OCI-M1 (cell line): ENCODE measurements at regions not wholly inside any gene's neighbourhood (a gene's known extent, or its start where the extent isn't known, plus 50 kb on each side); places are given as distances from the start of the nearest gene placed in this dataset.
"Not testable (repeated sequence)": the region's sequence is repeated elsewhere in the genome, so short reads cannot be mapped to it uniquely, and the experiment has no call there.

Source experiments
- DNase-seq: peaks from one replicate; lab custom pipeline; 2025; lab: John Stamatoyannopoulos, UW

GRCh38 chr2:236632295-236633218 lies 62.9 kb downstream of the ACKR3 start:
- DNase-seq: no peak

- no peak for DNase-seq
Measured at GRCh38 chr2:236633219-236633570, 63.6 kb downstream of the ACKR3 start.

DNA sequence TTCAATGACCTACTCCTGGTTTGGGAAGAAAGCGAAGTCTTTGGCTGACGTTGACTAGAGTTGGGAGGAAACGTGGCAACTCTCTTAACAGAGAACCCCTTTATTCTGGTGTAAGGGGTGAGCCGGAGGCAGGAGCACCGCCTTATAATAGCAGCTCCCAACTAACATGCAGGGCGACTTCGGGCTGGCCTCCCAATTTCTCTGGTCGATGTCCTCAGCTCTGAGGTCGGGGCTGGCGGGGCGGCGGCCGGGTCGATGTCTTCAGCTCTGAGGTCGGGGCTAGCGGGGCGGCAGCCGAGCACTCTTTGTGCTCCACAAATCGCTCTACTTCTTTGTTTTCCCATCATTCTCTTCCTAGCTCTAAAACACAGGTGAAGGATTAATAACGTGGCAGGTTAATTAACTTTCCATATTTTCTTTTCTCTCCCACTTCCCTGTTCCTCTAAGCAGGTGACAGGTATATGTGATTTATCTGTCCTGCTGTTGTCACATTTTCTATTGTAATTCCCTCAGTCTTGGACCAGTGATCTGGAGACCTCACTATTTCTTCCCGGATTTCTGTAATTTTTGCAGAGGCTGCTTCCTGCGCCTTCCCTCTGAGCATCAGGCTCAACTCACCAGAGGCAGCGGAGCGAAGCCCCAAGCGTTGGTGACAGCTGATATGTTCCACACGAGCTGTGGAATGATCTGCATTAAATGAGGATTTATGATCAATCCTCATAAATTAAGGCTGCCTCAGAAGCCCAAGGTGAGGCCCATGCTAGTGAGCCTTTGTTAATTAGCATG lies 64.3 kb downstream of the ACKR3 start:
- DNase-seq: no peak

GRCh38 chr2:236636261-236636660 lies 66.6 kb downstream of the ACKR3 start:
- no peak for DNase-seq

DNA sequence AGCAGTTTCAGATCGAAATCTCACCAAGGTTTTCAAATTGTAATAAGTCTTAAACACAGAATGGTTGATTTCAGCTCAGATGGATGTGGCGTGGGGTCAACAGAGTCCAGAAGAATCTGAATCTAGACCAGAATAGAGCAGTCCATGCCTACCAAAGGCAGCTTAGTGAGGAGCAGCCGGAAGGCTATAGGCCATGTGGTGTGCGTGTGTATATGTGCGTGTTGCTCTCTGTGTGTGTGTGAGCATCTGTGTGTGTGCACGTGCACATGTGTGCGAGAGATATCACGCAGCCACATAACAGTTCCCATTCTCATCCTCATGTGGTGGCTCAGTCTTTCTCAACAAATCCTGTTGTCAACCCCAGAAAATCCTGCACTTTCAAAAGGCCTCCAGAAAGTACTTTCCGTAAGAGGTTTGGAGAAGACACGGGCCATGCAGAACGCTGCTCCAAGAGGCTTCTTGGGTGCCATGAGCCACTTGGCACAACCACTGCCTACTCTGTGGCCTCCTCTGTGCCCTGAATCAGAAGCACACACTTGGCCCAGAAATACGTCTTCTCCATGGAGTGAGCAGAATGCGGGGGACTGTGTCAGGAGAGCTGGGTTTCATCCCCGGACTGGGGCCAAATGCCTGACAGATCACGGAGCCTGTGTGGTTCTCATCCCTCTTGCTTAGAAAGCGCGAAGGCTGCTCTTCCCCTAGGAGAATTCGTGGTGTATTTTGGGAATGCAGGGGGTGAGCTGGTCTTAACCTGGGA lies 67.3 kb downstream of the ACKR3 start:
- no peak for DNase-seq

DNA sequence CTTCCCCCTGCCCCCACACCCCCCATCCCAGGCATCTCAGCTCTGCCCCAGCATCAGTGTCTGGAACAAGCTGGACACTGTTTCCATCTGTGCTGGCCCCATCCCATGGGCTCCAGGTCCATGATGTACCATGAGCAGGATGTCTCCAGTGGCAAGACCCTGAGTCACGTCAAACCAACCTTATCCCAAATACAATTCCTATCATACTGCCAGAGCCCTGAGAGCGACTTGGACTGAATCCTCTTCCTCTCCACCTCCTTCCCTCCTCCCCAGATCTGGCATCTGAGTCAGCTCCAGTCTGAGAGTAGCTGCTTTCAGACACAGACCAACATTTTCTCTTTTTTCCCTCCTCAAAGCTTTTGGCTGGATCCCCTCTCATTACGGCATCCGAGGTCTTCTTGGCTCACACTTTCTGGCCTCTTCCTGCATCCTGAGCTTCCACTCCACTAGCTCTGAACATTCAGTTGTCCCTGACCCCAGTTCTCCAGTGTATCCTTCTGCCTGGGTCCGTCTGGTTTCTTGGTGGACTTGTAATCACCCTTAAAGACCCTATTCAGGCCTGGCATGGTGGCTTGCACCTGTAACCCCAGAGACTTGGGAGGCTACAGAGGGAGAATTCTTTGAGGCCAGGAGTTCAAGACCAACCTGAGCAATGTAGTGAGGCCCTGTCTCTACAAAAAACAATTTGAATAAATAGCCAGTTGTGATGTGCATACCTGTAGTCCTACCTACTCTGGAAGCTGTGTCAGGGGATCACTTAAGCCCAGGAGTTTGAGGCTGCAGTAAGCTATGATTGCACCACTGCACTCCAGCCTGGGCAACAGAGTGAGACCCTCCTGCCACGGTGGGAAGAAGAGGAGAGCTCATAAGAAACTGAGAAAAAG lies 68.3 kb downstream of the ACKR3 start:
- no peak for DNase-seq

DNA sequence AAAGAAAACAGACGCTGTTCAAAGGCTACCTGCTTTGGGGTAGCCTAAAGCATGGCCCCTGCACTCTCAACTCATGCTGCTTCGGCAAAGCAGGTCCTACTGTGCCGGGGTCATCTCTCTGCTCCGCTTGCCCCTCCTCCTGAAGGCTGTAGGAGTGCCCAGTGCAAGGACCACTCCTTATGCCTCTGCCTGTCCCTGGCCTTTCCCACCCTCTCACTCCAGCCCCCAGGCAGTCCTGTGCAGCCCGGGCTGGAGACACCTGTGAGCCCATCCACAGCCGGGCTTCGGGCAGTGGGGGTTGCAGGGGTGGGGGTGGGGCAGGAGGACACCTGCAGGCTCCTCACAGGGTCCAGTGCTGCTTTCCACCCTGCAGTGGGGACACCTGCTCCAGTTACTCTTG lies 69.1 kb downstream of the ACKR3 start:
- no peak for DNase-seq

DNA sequence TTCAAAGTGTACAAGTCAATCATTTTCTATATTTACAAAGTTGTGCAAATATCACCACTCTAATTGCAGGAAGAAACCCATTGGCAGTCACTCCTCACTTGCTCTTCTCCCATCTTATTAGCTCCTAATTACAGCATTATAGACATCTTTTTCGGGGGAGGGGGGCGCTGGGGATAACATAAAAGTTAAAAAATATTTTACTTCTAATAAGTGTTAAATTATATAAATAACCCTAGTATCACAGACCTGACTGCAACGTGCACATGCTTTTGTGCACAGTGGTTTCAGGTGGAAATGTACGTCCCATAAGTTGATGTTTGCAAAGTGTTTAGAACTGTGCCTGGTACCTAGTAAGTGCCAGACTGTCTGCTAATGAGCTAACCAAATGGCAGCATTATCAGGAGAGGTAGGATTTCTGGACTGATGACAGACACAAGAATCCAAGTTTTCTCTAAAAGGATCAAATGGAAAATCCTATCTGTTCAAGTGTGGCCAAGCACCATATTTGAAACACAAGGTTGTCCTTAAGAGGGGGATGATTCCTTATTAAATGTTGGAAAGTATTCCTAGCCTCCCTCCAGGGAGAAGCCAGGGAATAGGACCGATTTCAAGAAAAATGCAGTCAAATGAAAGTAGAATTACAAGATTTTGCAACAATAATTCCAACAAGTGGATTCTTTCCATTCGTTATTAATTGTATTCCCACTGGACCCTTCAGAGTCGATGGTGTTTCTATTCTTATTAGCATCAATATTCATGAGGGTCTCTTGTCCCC lies 70.0 kb downstream of the ACKR3 start:
- no peak for DNase-seq

GRCh38 chr2:236641051-236641726 lies 71.6 kb downstream of the ACKR3 start:
- no peak for DNase-seq

GRCh38 chr2:236642125-236642524 lies 72.5 kb downstream of the ACKR3 start:
- DNase-seq: no peak

DNA sequence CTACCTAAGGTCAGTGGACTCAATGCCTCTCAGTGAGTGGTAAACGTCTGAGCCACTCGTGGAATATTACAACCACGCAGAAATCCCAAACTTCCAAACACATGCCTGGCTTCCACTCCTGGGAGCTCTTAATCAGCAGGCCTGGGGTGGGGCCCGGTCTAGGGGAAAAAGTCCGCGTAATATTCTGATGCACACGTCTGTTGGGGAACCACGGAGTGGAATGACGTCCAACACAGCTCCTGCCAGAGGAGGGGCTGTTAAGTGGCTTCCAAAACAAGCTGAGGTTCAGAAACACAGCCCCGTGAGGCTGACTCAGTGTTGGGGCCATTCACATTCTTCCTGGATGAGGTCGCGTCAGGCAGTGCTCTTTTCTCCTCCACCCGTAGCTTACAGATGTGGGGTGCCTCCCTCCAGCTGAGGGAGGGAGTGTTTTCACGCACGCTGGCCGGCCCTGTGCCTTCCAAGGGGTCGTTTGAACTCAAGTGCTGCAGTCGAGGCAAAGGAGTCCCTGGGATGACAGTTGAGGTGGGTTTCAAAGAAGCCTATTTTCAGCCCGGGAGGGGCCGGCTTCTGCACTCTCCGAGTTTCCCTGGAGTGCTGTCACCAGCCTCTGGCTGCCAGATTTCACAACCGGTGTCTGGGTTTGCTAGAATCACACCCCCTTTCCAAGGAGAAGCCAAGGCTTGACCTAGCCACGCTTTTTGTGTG lies 73.1 kb downstream of the ACKR3 start:
- no peak for DNase-seq

- DNase-seq: no peak
Measured at GRCh38 chr2:236643480-236643879, 73.9 kb downstream of the ACKR3 start.

DNA sequence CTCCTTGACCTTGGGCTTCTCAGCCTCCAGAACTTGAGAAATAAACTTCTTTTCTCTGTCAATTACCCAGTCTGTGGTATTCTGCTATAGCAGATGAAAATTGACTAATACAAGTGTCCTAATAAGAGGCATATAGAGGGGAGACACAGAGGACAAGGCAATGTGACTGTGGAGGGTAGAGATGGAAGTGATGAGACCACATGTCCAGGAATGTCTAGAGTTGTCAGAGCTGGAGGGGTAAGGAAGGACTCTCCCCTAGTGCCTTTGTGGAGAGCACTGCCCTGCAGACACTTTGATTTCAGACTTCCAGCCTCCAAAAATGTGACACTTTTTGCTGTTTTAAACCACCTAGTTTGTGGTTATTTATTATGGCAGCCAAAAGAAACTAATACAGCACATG lies 74.4 kb downstream of the ACKR3 start:
- no peak for DNase-seq

DNA sequence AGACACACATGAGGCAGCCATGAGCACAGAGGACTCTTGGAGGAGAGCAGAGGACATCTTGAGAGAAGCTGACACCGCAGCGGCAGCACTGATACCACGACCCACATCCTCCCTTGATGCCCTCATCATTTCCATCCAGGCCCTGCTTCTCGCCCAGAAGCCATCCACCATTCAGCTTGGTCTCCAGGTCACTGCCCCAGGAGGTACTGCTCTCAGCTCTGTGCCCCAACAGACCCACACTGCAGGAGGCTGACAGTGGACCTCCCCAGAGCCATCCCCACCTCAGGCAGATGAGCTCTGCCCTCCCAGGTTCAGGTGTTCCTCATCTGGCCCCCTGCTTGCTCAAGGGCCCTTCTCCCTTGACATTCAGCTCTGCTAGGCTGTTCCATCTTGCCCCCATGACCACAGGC lies 74.9 kb downstream of the ACKR3 start:
- no peak for DNase-seq

DNA sequence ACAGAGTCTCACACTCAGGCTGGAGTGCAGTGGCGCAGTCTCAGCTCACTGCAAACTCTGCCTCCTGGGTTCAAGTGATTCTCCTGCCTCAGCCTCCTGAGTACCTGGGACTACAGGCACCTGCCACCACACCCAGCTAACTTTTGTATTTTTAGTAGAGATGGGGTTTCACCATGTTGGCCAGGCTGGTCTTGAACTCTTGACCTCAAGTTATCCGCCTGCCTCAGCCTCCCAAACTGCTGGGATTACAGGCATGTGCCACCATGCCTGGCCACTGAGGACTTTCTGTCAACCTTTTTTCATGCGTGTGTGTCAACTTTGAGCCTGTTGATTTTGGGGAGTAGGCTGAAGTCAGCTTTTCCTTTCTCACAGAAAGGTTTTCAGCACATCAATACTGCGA lies 75.5 kb downstream of the ACKR3 start:
- DNase-seq: not testable (repeated sequence)

GRCh38 chr2:236646441-236646840 lies 76.8 kb downstream of the ACKR3 start:
- DNase-seq: no peak

GRCh38 chr2:236646871-236647270 lies 77.2 kb downstream of the ACKR3 start:
- no peak for DNase-seq

DNA sequence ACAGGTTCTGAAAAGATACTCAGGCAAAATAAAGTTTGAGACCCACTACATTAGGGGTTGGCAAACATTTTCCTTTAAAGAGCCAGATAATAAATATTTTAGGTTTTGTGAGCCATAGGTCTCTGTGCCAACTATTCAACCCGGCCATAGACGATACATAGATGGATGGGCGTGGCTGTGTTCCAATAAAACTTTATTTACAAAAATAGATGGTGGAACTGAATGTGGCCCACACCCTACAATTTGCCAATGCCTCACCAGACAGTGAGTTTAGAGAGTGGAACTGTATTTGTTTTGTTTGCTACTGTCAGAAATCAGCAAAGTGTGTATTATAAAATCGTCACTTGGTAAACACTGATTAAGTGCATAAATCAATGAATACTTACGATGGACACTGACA lies 78.0 kb downstream of the ACKR3 start:
- no peak for DNase-seq

DNA sequence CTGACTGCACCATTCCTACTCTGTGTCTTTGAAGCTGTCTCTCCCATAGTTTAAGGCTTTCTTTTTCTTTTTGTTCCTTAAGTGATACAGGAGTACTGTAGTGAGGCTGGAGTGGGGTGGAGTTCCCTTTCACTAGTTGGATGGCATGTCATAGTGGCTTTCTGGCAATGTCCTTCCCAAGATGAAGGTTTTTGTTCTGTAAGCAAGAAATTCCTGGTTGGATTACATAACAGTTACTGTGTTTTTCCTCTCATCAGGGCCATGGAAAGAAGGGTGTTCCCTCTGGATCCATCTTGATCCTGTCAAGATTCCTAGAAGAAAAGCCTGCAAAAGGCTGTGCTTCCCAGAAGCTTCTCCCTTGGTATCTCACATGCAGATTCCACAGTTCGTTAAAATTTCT lies 84.2 kb downstream of the ACKR3 start:
- no peak for DNase-seq

DNA sequence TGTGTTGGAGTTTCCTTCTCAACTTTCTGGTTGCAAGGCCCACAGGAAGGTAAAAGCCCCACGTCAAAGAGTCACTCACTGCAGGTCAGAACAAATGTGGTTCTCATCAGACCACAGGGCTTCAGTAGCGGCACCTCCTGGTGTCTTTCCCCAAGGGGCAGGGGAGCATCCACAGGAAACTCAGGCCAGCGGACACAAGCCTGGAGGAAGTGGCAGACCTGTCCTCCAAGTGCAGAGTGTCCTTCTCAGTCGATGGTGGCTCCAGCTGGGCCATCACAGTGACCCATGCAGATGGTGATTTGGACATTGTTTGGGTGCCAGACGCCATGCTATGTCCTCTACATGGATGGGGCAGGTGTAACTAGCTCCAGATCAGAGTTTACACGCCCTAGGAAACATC lies 84.9 kb downstream of the ACKR3 start:
- DNase-seq: no peak
